ENCODE measurements at regions not wholly inside any gene's neighbourhood (a gene's known extent, or its start where the extent isn't known, plus 50 kb on each side); places are given as distances from the start of the nearest gene placed in this dataset.

- DNase-seq (ENCODE audit: insufficient read length, low spot score, missing footprints), result no peak
- TF ChIP-seq CTCF (IDR thresholded peaks at IDR 0.05; ENCODE audit: extremely low read depth, low read depth, low read length), result no peak
- H3K4me3 ChIP-seq (ENCODE audit: insufficient read depth, low read length), result no peak overlapping the region
- no peaks in the 10 kb centered on the region for H3K36me3 ChIP-seq (ENCODE audit: insufficient read depth, low read length)
- no peaks in the 10 kb centered on the region for H3K27me3 ChIP-seq (ENCODE audit: insufficient read depth, low read length)
- H3K4me1 ChIP-seq (ENCODE audit: insufficient read depth, low read length), result no peaks in the 10 kb centered on the region
- H2AFZ ChIP-seq (ENCODE audit: low read length), result no peak overlapping the region
- no peaks in the 10 kb centered on the region for H3K9me3 ChIP-seq (ENCODE audit: low read depth, low read length)
- H3K4me2 ChIP-seq (ENCODE audit: insufficient read depth, low read length), result no peak overlapping the region
- H4K20me1 ChIP-seq (ENCODE audit: insufficient read depth, low read length), result no peaks in the 10 kb centered on the region
- H3K27ac ChIP-seq (ENCODE audit: low read depth, low read length), result no peak overlapping the region
- H3K79me2 ChIP-seq (ENCODE audit: insufficient read depth, low read length), result no peaks in the 10 kb centered on the region
These were observed 65.9 kb upstream of the A1CF start for GRCh38 chr10:50951365-50951764.

GRCh38 chr10:50961297-50961696, 75.9 kb upstream of the A1CF start:
- Histone ChIP-seq H4K20me1 (ENCODE audit: insufficient read depth, low read length) (no peaks in the 10 kb centered on the region), H3K36me3 (ENCODE audit: insufficient read depth, low read length) (no peaks in the 10 kb centered on the region), H3K4me2 (ENCODE audit: insufficient read depth, low read length) (no peak overlapping the region), H3K4me1 (ENCODE audit: insufficient read depth, low read length) (no peaks in the 10 kb centered on the region), H3K9me3 (ENCODE audit: low read depth, low read length) (no peaks in the 10 kb centered on the region), H3K27me3 (ENCODE audit: insufficient read depth, low read length) (no peaks in the 10 kb centered on the region), H3K4me3 (ENCODE audit: insufficient read depth, low read length) (no peak overlapping the region), H2AFZ (ENCODE audit: low read length) (no peak overlapping the region), H3K79me2 (ENCODE audit: insufficient read depth, low read length) (no peaks in the 10 kb centered on the region), H3K27ac (ENCODE audit: low read depth, low read length) (no peak overlapping the region)
- DNase-seq (ENCODE audit: insufficient read length, low spot score, missing footprints), result no peak
- TF ChIP-seq CTCF (IDR thresholded peaks at IDR 0.05; ENCODE audit: extremely low read depth, low read depth, low read length), result no peak

- Histone ChIP-seq H3K4me2 (ENCODE audit: insufficient read depth, low read length) (no peak overlapping the region), H3K4me3 (ENCODE audit: insufficient read depth, low read length) (no peak overlapping the region), H2AFZ (ENCODE audit: low read length) (no peak overlapping the region), H3K27ac (ENCODE audit: low read depth, low read length) (no peak overlapping the region), H3K36me3 (ENCODE audit: insufficient read depth, low read length) (no peaks in the 10 kb centered on the region), H3K79me2 (ENCODE audit: insufficient read depth, low read length) (no peaks in the 10 kb centered on the region), H4K20me1 (ENCODE audit: insufficient read depth, low read length) (no peaks in the 10 kb centered on the region), H3K27me3 (ENCODE audit: insufficient read depth, low read length) (no peaks in the 10 kb centered on the region), H3K4me1 (ENCODE audit: insufficient read depth, low read length) (no peaks in the 10 kb centered on the region), H3K9me3 (ENCODE audit: low read depth, low read length) (no peaks in the 10 kb centered on the region)
- no peak for DNase-seq (ENCODE audit: insufficient read length, low spot score, missing footprints)
- no peak for TF ChIP-seq CTCF (IDR thresholded peaks at IDR 0.05; ENCODE audit: extremely low read depth, low read depth, low read length)
These were observed 77.6 kb upstream of the A1CF start for GRCh38 chr10:50963063-50963462.

- H3K79me2 ChIP-seq (ENCODE audit: insufficient read depth, low read length), result no peaks in the 10 kb centered on the region
- H3K4me3 ChIP-seq (ENCODE audit: insufficient read depth, low read length), result no peak overlapping the region
- H3K9me3 ChIP-seq (ENCODE audit: low read depth, low read length), result no peaks in the 10 kb centered on the region
- TF ChIP-seq CTCF (IDR thresholded peaks at IDR 0.05; ENCODE audit: extremely low read depth, low read depth, low read length), result no peak
- no peaks in the 10 kb centered on the region for H4K20me1 ChIP-seq (ENCODE audit: insufficient read depth, low read length)
- H3K4me2 ChIP-seq (ENCODE audit: insufficient read depth, low read length), result no peak overlapping the region
- H3K36me3 ChIP-seq (ENCODE audit: insufficient read depth, low read length), result no peaks in the 10 kb centered on the region
- H2AFZ ChIP-seq (ENCODE audit: low read length), result no peak overlapping the region
- no peaks in the 10 kb centered on the region for H3K27me3 ChIP-seq (ENCODE audit: insufficient read depth, low read length)
- DNase-seq (ENCODE audit: insufficient read length, low spot score, missing footprints), result no peak
- H3K27ac ChIP-seq (ENCODE audit: low read depth, low read length), result no peak overlapping the region
- no peaks in the 10 kb centered on the region for H3K4me1 ChIP-seq (ENCODE audit: insufficient read depth, low read length)
These were observed 83.1 kb upstream of the A1CF start for GRCh38 chr10:50968386-50969091.
